Panc1 (cell line): ENCODE measurements at regions not wholly inside any gene's neighbourhood (a gene's known extent, or its start where the extent isn't known, plus 50 kb on each side); places are given as distances from the start of the nearest gene placed in this dataset.

ENCODE experiments used
- POLR2AphosphoS5 ChIP-seq: IDR thresholded peaks from 2 replicates; pipeline ENCODE4 v1.6.1; 2012; ENCODE audit warnings: mild to moderate bottlenecking, low read depth, low read length, moderate library complexity
- REST ChIP-seq, 2 experiments: IDR thresholded peaks; 2 replicates each; pipeline ENCODE4 v1.6.1; 2011 to 2012; ENCODE audit warnings: low read depth in 2 of 2, control low read depth in 1 of 2, low read length in 1 of 2, mild to moderate bottlenecking in 1 of 2, moderate library complexity in 1 of 2; ENCODE audit not compliant: insufficient read depth in 1 of 2
- SIN3A ChIP-seq: IDR thresholded peaks from 2 replicates; pipeline ENCODE4 v1.6.1; 2012; ENCODE audit warnings: low read depth, mild to moderate bottlenecking, low read length, moderate library complexity, borderline replicate concordance; ENCODE audit not compliant: insufficient read depth
- TF ChIP-seq, protein P1 (sequence below): fragments of 450-650 bp; IDR thresholded peaks from 2 replicates; pipeline ENCODE4 v1.5.1; 2017; ENCODE audit warnings: mild to moderate bottlenecking

- TF ChIP-seq, protein P1, sequence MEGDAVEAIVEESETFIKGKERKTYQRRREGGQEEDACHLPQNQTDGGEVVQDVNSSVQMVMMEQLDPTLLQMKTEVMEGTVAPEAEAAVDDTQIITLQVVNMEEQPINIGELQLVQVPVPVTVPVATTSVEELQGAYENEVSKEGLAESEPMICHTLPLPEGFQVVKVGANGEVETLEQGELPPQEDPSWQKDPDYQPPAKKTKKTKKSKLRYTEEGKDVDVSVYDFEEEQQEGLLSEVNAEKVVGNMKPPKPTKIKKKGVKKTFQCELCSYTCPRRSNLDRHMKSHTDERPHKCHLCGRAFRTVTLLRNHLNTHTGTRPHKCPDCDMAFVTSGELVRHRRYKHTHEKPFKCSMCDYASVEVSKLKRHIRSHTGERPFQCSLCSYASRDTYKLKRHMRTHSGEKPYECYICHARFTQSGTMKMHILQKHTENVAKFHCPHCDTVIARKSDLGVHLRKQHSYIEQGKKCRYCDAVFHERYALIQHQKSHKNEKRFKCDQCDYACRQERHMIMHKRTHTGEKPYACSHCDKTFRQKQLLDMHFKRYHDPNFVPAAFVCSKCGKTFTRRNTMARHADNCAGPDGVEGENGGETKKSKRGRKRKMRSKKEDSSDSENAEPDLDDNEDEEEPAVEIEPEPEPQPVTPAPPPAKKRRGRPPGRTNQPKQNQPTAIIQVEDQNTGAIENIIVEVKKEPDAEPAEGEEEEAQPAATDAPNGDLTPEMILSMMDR: no peak
- TF ChIP-seq POLR2AphosphoS5 (no peak), REST (IDR thresholded peaks at IDR 0.05; ENCODE audit: insufficient read depth in 1 of 2, low read depth in 2 of 2, low read length in 1 of 2) (no peak), SIN3A (no peak)
Observed at GRCh38 chr12:126551869-126552268, 1486.6 kb downstream of the AACS start.
